GM19395 (cell line): ENCODE measurements at regions not wholly inside any gene's neighbourhood (a gene's known extent, or its start where the extent isn't known, plus 50 kb on each side); places are given as distances from the start of the nearest gene placed in this dataset.
"Not testable (repeated sequence)": the region's sequence is repeated elsewhere in the genome, so short reads cannot be mapped to it uniquely, and the experiment has no call there.

ENCODE experiments used
- ATAC-seq: cut with Tn5 transposase; IDR thresholded peaks from one replicate; pipeline ENCODE4 v1.9.1; 2021; ENCODE audit warnings: mild to moderate bottlenecking, moderate library complexity; ENCODE audit not compliant: unreplicated experiment

DNA sequence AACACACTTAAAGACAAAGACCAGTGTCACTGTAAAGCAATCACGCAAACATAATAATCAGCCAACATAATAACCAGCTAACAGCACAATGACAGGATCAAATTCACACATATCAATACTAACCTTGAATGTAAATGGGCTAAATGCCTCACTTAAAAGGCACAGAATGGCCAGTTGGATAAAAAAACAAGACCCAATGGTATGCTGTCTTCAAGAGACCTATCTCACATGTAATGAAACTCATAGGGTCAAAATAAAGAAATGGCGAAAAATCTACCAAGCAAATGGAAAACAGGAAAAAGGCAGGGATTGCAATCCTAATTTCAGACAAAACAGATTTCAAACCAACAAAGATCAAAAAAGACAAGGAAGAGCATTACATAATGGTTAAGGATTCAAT is 78.2 kb upstream of the RAB12 start:
- ATAC-seq = not testable (repeated sequence)

DNA sequence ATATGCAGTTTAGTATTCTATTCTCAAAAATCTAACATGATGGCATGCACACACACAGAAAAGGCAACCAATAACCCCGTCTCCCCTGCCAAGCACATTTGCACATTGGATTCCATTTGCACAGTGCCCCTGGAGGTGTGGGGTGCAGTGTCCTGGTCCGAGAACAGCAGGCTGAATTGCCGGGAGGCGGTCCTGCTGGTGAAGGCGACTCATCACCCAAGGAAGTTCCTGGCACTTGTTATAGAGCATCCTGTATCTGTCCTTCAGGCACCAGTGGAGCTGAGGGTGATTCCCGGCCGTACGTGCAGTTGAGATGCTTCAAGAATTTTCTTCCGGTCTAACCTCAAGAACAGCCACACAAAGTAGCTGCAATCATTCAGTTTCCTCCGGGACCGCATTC is 73.0 kb upstream of the RAB12 start:
- ATAC-seq = no peak

DNA sequence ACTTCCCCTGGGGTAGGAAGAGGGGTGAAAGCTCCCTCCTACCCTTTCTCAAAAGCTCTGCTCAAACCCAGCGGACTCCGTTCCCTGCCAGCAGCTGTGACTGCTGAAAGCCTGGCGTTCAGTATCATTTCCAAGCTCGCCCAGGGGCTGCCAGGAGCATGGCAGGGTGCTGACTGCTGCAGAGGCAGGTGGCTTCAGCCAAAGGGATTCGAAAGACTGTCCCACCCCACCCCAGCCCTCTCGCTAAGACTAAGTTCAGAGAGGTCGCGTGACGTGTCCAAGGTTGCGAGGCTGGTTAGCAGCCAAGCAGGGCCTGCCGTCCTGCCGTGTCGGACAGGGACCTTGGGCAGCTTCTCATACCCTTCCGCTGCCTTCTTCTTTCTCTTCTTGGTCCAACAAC is 72.3 kb upstream of the RAB12 start:
- ATAC-seq = no peak

DNA sequence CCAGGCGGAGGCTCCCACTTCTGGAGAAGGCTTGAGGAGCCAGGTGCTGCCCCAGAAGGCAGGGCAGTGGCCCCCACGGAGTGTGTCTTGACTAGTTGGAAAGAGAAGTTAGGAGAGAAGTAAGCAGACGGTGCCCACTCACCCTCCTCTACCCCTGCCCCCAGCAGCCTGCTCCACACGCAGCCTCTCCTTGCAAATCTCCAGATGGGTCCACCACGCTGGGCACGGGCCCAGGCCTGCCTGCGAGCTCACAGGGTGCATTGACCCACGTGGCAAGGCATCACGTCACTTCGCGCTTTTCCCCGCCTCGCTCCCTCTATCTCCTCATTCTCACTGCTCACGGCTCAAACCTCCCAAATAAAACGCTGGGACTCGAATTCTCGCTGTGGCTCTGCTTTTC is 71.8 kb upstream of the RAB12 start:
- ATAC-seq = no peak

DNA sequence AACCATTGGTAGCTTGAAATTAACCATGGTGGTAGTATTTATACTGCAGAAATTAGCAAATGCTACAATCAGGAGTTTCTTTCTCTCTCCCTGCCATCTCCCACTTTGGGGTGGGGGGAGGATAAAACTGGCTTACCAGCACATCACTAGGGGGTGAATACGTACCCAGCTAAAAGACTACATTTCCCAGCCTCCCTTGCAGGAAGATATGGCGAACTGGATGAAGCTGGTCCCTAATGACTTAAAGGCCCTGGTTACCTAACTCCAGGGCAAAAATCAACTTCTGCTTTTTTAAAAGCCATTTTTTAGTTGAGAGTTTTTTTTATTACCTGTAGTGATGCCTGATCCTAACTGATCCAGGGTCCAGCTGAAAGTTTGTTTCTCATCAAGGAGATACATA is 70.3 kb upstream of the RAB12 start:
- ATAC-seq = no peak

DNA sequence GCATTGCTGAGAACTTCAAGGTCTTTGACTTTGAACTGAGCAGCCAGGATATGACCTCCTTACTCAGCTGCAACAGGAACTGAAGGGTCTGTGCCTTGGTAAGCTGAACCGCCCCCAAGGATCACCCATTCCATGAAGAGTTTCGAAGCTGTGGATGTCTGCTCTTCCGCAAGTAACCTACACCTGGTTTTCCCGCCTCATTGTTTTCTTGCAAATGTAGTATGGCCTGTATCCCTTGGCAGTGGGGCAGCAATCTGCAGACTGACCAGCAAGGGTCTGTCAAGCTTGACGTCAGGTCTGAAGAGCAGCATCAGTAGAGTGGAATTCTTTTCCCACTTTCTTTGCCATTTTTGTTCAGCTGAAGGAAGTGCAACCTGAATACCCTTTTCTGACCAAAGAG is 62.6 kb upstream of the RAB12 start:
- no peak for ATAC-seq

DNA sequence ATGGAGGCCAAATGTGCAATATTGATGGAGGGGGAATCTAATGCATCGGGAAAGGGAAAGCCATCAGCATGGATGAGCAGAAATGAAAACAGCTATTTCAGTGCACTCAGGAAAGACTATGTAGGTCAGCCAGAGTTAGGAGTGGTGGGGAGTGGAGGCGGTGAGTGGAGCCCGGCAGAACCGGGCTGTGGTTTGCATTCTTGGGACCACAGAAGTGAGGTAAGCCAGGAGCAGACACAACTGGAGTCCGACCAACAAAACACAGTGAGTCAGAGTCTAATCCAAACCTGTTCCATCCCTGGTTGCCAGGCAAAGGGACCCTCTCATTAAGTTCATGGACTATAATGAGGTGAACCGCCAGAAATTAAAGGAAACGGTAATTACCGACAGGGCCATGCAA is 61.1 kb upstream of the RAB12 start:
- ATAC-seq = no peak

DNA sequence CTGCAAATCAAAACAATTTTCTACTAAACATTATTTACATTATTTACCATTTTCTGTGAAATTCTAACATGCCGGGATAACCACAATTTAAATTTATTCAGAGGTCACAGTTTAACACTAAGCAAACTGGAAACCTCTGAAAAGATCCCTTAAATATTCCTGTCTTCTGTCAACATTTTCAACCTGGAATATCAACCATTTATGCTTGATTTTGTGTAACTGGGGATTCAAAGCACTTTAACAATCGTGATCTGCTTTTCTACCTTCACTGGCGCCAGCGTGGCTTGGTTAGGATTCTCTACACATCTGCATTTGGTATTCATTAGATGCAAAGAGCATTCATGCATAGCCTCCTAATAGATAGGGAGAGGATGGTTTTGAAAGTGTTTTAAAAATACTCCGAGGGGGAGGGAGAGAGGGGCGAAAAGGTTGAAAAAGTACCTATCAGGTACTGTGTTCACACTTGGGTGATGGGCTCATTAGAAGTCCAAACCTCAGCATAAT is 59.9 kb upstream of the RAB12 start:
- ATAC-seq = no peak

DNA sequence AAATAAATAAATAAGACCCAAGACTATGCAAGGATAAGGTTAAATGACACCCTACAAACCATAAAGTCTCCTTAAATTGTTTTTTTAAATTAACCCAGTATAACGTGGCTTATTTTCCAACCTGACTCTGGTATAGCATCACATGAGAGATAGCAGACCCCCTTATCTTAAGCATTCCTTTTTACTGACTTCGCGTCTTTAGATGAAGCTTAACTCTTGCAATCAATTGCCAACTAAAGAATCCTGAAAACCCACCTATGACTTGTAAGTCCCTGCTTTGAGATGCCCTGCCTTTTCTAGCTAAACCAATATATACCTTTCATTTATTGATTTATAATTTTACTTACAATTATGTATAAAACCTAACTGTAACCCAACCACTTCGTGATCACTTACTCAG is 57.1 kb upstream of the RAB12 start:
- ATAC-seq = no peak

DNA sequence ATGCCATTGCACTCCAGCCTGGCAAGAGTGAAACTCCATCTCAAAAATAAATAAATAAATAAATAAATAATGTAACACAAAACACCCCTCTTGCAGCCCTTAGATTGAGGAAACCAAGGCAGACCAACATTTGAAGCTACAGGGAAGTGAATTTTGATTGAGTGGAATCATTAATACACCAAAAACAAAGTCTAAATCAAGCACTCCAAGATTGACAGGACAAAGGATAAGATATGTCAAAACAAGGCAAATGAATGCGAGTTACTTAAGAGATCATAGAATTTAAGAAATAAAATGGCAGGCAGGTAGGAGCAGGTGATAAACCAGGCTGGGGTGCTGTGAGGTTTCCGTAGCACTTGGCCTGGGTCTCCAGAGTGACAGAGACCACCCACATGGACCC is 54.9 kb upstream of the RAB12 start:
- no peak for ATAC-seq

DNA sequence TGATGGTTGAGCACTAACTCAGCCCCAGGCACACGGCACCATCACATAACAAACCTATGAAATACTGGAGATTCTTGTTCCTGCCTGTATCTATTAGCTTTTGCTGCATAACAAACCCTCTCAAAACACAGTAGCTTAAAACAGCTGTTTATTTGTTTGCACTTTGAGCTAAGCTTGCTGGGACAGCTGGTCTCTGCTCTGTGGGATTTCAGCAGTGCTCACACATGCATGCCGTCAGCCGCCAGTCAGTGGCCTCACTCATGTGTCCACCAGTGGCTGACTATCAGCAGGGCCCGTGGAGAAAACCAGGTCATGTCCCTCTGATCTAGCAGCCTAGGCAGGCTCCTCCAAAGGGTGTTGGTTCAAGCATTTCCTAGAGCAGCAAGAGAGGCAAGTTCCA is 52.8 kb upstream of the RAB12 start:
- ATAC-seq = no peak
